ENCODE measurements at regions not wholly inside any gene's neighbourhood (a gene's known extent, or its start where the extent isn't known, plus 50 kb on each side); places are given as distances from the start of the nearest gene placed in this dataset.

GRCh38 chr13:98632961-98633360, 56.1 kb upstream of the STK24 start:
- Histone ChIP-seq H3K9me3 (ENCODE audit: insufficient read depth in 2 of 2, low read depth in 1 of 2, low read length in 1 of 2) (no peaks in the 10 kb centered on the region), H3K4me1 (replicated peaks in 1 of 4; ENCODE audit: control insufficient read depth in 3 of 4, insufficient read depth in 4 of 4, low read length in 3 of 4) (no peaks in the 10 kb centered on the region), H3K9ac (replicated peaks in 1 of 4; ENCODE audit: extremely low read depth in 1 of 4, low read depth in 3 of 4, low read length in 3 of 4) (no peak overlapping the region; a peak in 1 of 7 replicates), H3K4ac (replicated peaks; ENCODE audit: insufficient read length, low read depth, low read length) (no peak overlapping the region), H2BK120ac (replicated peaks; ENCODE audit: low read depth, low read length) (no peak overlapping the region), H3K27ac (ENCODE audit: low read depth, low read length) (no peak overlapping the region), H3K23ac (ENCODE audit: insufficient read length) (no peak overlapping the region), H4K5ac (ENCODE audit: insufficient read length, low read depth, low read length) (no peak overlapping the region), H2BK20ac (ENCODE audit: low read length) (no peak overlapping the region), H4K8ac (ENCODE audit: extremely low read depth, insufficient read depth, low read length) (no peak overlapping the region), H2AK5ac (ENCODE audit: low read depth, low read length) (no peak overlapping the region), H3K79me1 (ENCODE audit: low read depth, low read length) (no peaks in the 10 kb centered on the region), H3K36me3 (ENCODE audit: control insufficient read depth in 2 of 4, insufficient read depth in 4 of 4, low read length in 3 of 4) (no peaks in the 10 kb centered on the region), H3K27me3 (replicated peaks in 1 of 4; ENCODE audit: control insufficient read depth in 3 of 4, extremely low read depth in 1 of 4, insufficient read depth in 3 of 4, low read length in 3 of 4) (no peaks in the 10 kb centered on the region), H3K18ac (ENCODE audit: extremely low read depth, low read length) (no peak overlapping the region), H2AFZ (ENCODE audit: low read length) (peak overlapping the region; percentile 98), H3K14ac (ENCODE audit: insufficient read length) (no peak overlapping the region), H4K20me1 (replicated peaks in 1 of 2; ENCODE audit: control insufficient read depth in 1 of 2, insufficient read depth in 2 of 2, low read length in 2 of 2) (no peaks in the 10 kb centered on the region), H2BK5ac (ENCODE audit: low read depth, low read length) (no peak overlapping the region), H2BK12ac (ENCODE audit: low read depth, low read length) (no peak overlapping the region), H4K91ac (replicated peaks; ENCODE audit: insufficient read length, low read length) (no peak overlapping the region), H3K79me2 (ENCODE audit: control insufficient read depth in 1 of 2, insufficient read depth in 2 of 2, low read length in 2 of 2) (no peaks in the 10 kb centered on the region), H3K23me2 (ENCODE audit: low read depth, low read length) (no peaks in the 10 kb centered on the region), H3K56ac (replicated peaks; ENCODE audit: insufficient read length, low read depth, low read length) (no peak overlapping the region), H3K4me2 (ENCODE audit: insufficient read depth in 1 of 2, low read depth in 2 of 2, low read length in 2 of 2) (no peak overlapping the region), H3K4me3 (ENCODE audit: extremely low read depth in 1 of 4, insufficient read depth in 2 of 4, low read depth in 3 of 4, low read length in 4 of 4) (no peak overlapping the region), H2BK15ac (ENCODE audit: low read length) (no peak overlapping the region)
- 59% methylated on average over 4 of the region's 4 CpGs; no CpG with 5 or more reads in 1 of the 2 experiments for WGBS, 2 experiments (ENCODE audit: extremely low coverage in 1 of 2, insufficient coverage in 1 of 2, insufficient read length in 1 of 2, insufficient replicate concordance in 2 of 2, low coverage in 1 of 2, low lambda C conversion rate in 2 of 2, missing lambda C conversion rate in 1 of 2)
- FAIRE-seq (peak; percentile 55), DNase-seq (ENCODE audit: low read depth in 1 of 2, low spot score in 2 of 2) (no peak)
- no peak for TF ChIP-seq CBX8 (IDR thresholded peaks at IDR 0.05; ENCODE audit: borderline replicate concordance, low read depth, low read length)
- TF ChIP-seq BRCA1 (IDR thresholded peaks at IDR 0.05; ENCODE audit: low read depth, low read length) = no peak
- TF ChIP-seq CBX5 (IDR thresholded peaks at IDR 0.05; ENCODE audit: low read depth, low read length) = no peak
- CTCF ChIA-PET (ENCODE audit: partially characterized antibody) = interaction anchor here (0.8 to 2.4 kb wide), 5 partner anchors 18 to 187 kb away, joined by 3 to 15 read pairs (median 4); no protein-coding TSS in a partner anchor
- POLR2A ChIA-PET (ENCODE audit: partially characterized antibody) = interaction anchor here (1.1 kb wide), 1 partner anchor 13 kb away, joined by 3 read pairs; no protein-coding TSS in a partner anchor
